ENCODE measurements at regions not wholly inside any gene's neighbourhood (a gene's known extent, or its start where the extent isn't known, plus 50 kb on each side); places are given as distances from the start of the nearest gene placed in this dataset.

DNA sequence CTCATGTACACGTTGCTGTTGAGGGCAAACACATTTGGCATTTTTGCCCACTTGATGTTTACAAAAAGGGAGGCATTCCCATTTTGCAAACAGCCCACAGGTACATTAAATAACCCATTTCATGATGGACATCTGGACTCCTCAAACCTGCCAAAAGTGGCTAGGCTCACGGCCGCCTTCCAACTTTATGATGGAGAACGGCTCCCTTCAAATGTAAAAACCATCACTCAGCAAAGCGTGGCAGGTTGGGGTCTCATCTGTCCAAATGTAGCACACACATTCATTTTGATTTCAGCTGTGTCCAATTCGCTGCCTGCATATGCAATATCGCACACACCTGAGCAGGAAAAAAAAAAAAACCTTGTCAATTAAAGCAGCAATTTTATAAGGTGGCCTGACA lies 417.8 kb downstream of the TMEM114 start:
- Histone ChIP-seq H3K9me3 (ENCODE audit: control insufficient read depth, low read length) (no peaks in the 10 kb centered on the region), H3K9ac (ENCODE audit: extremely low read depth, low read length, poor library complexity, severe bottlenecking) (no peak overlapping the region), H3K4me1 (ENCODE audit: control insufficient read depth, insufficient read depth, low read length) (no peaks in the 10 kb centered on the region), H3K36me3 (ENCODE audit: control insufficient read depth, insufficient read depth, low read length) (no peaks in the 10 kb centered on the region), H3K27ac (ENCODE audit: low read depth, low read length) (no peak overlapping the region), H3K4me3 (ENCODE audit: low read length) (no peak overlapping the region), H3K27me3 (ENCODE audit: control insufficient read depth, insufficient read depth, low read length, poor library complexity, severe bottlenecking) (no peaks in the 10 kb centered on the region)
- WGBS, 2 experiments (ENCODE audit: insufficient coverage in 1 of 2, insufficient read length in 1 of 2) = 90 to 97% methylated on average over 6 to 7 of the region's 7 CpGs
- DNase-seq = no peak
- Mint-ChIP-seq H3K9me3 (no peaks in the 10 kb centered on the region), H3K36me3 (ENCODE audit: low read depth) (no peaks in the 10 kb centered on the region), H3K4me3 (no peak overlapping the region), H3K27me3 (ENCODE audit: insufficient read depth) (peaks cover 2% of the 10 kb centered on the region), H3K27ac (no peak overlapping the region), H3K4me1 (no peaks in the 10 kb centered on the region)
- TF ChIP-seq, protein P1, sequence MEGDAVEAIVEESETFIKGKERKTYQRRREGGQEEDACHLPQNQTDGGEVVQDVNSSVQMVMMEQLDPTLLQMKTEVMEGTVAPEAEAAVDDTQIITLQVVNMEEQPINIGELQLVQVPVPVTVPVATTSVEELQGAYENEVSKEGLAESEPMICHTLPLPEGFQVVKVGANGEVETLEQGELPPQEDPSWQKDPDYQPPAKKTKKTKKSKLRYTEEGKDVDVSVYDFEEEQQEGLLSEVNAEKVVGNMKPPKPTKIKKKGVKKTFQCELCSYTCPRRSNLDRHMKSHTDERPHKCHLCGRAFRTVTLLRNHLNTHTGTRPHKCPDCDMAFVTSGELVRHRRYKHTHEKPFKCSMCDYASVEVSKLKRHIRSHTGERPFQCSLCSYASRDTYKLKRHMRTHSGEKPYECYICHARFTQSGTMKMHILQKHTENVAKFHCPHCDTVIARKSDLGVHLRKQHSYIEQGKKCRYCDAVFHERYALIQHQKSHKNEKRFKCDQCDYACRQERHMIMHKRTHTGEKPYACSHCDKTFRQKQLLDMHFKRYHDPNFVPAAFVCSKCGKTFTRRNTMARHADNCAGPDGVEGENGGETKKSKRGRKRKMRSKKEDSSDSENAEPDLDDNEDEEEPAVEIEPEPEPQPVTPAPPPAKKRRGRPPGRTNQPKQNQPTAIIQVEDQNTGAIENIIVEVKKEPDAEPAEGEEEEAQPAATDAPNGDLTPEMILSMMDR (conservative IDR thresholded peaks at IDR 0.05) = no peak

GRCh38 chr16:8168016-8168415 lies 422.3 kb downstream of the TMEM114 start:
- Histone ChIP-seq H3K36me3 (ENCODE audit: control insufficient read depth, insufficient read depth, low read length) (no peaks in the 10 kb centered on the region), H3K27ac (ENCODE audit: low read depth, low read length) (no peak overlapping the region), H3K9me3 (ENCODE audit: control insufficient read depth, low read length) (no peaks in the 10 kb centered on the region), H3K9ac (ENCODE audit: extremely low read depth, low read length, poor library complexity, severe bottlenecking) (no peak overlapping the region), H3K4me3 (ENCODE audit: low read length) (no peak overlapping the region), H3K4me1 (ENCODE audit: control insufficient read depth, insufficient read depth, low read length) (no peaks in the 10 kb centered on the region), H3K27me3 (ENCODE audit: control insufficient read depth, insufficient read depth, low read length, poor library complexity, severe bottlenecking) (no peaks in the 10 kb centered on the region)
- H3K27ac Mint-ChIP-seq = no peak overlapping the region
- peaks cover 2% of the 10 kb centered on the region for H3K27me3 Mint-ChIP-seq (ENCODE audit: insufficient read depth)
- H3K9me3 Mint-ChIP-seq = no peaks in the 10 kb centered on the region
- TF ChIP-seq, protein P1 (conservative IDR thresholded peaks at IDR 0.05) = no peak
- H3K36me3 Mint-ChIP-seq (ENCODE audit: low read depth) = no peaks in the 10 kb centered on the region
- H3K4me1 Mint-ChIP-seq = no peaks in the 10 kb centered on the region
- no peak for DNase-seq
- H3K4me3 Mint-ChIP-seq = no peak overlapping the region
- WGBS, 2 experiments (ENCODE audit: insufficient coverage in 1 of 2, insufficient read length in 1 of 2) = 95 to 100% methylated on average over 3 to 10 of the region's 10 CpGs

DNA sequence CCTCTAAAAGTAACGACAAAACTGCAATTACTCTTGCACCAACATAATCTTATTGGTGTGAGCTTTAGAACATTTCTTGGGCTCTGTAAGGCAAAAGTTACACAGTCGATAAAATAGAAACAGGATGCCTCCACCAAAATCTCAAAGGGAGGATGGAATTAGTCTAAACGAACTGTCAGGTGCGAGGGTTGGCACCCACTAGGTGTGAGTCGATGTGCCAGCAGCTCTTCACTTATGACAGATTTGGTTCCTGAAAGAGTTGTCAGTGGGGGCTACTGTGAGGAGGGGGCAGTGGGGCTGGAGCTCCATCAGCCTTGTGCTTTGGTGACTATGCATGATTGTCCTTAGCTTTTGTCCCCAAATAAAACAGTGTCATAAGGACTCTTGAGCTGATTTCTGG lies 422.9 kb downstream of the TMEM114 start:
- H3K9ac ChIP-seq (ENCODE audit: extremely low read depth, low read length, poor library complexity, severe bottlenecking) = no peak overlapping the region
- Mint-ChIP-seq H3K36me3 (ENCODE audit: low read depth) (no peaks in the 10 kb centered on the region), H3K9me3 (no peaks in the 10 kb centered on the region), H3K4me3 (no peak overlapping the region), H3K4me1 (no peaks in the 10 kb centered on the region), H3K27me3 (ENCODE audit: insufficient read depth) (peaks cover 2% of the 10 kb centered on the region), H3K27ac (no peak overlapping the region)
- H3K36me3 ChIP-seq (ENCODE audit: control insufficient read depth, insufficient read depth, low read length) = no peaks in the 10 kb centered on the region
- no peaks in the 10 kb centered on the region for H3K9me3 ChIP-seq (ENCODE audit: control insufficient read depth, low read length)
- no peak overlapping the region for H3K27ac ChIP-seq (ENCODE audit: low read depth, low read length)
- no peaks in the 10 kb centered on the region for H3K4me1 ChIP-seq (ENCODE audit: control insufficient read depth, insufficient read depth, low read length)
- 90 to 92% methylated on average over 5 of the region's 5 CpGs for WGBS, 2 experiments (ENCODE audit: insufficient coverage in 1 of 2, insufficient read length in 1 of 2)
- no peak for DNase-seq
- no peaks in the 10 kb centered on the region for H3K27me3 ChIP-seq (ENCODE audit: control insufficient read depth, insufficient read depth, low read length, poor library complexity, severe bottlenecking)
- H3K4me3 ChIP-seq (ENCODE audit: low read length) = no peak overlapping the region
- TF ChIP-seq, protein P1 (conservative IDR thresholded peaks at IDR 0.05) = no peak

Measured in endodermal cell (in vitro differentiated cells).